ENCODE measurements at regions not wholly inside any gene's neighbourhood (a gene's known extent, or its start where the extent isn't known, plus 50 kb on each side); places are given as distances from the start of the nearest gene placed in this dataset.

- Histone ChIP-seq H3K4me3 (no peak overlapping the region), H4K20me1 (ENCODE audit: insufficient read depth, poor library complexity, severe bottlenecking) (no peaks in the 10 kb centered on the region), H3K9me3 (ENCODE audit: low read depth) (no peaks in the 10 kb centered on the region), H3K4me2 (no peak overlapping the region), H3K36me3 (replicated peaks; ENCODE audit: insufficient read depth, low read depth) (no peaks in the 10 kb centered on the region), H3K4me1 (ENCODE audit: insufficient read depth) (no peaks in the 10 kb centered on the region), H3K9me2 (replicated peaks; ENCODE audit: insufficient read depth) (no peaks in the 10 kb centered on the region), H2AFZ (no peak overlapping the region), H3K27ac (no peak overlapping the region), H3K79me2 (no peaks in the 10 kb centered on the region), H3K27me3 (no peaks in the 10 kb centered on the region)
- DNase-seq (ENCODE audit: low spot score) = no peak
- 92% methylated on average over 5 of the region's 5 CpGs for WGBS (ENCODE audit: low lambda C conversion rate, missing lambda C conversion rate)
- no peak for TF ChIP-seq EZH2phosphoT487 (IDR thresholded peaks at IDR 0.05; ENCODE audit: low read depth, severe bottlenecking, unreplicated experiment)
- TF ChIP-seq EZH2 (IDR thresholded peaks at IDR 0.05; ENCODE audit: borderline replicate concordance) = no peak
- TF ChIP-seq CTCF (IDR thresholded peaks at IDR 0.05; ENCODE audit: poor library complexity) = no peak
Observed at GRCh38 chr18:8546677-8547076, 62.6 kb upstream of the RAB12 start.

GRCh38 chr18:8548186-8548585, 61.1 kb upstream of the RAB12 start:
- Histone ChIP-seq H3K4me2 (no peak overlapping the region), H3K9me3 (ENCODE audit: low read depth) (no peaks in the 10 kb centered on the region), H3K9me2 (replicated peaks; ENCODE audit: insufficient read depth) (no peaks in the 10 kb centered on the region), H3K4me1 (ENCODE audit: insufficient read depth) (no peaks in the 10 kb centered on the region), H4K20me1 (ENCODE audit: insufficient read depth, poor library complexity, severe bottlenecking) (no peaks in the 10 kb centered on the region), H3K79me2 (no peaks in the 10 kb centered on the region), H3K27me3 (no peaks in the 10 kb centered on the region), H3K27ac (no peak overlapping the region), H3K36me3 (replicated peaks; ENCODE audit: insufficient read depth, low read depth) (no peaks in the 10 kb centered on the region), H2AFZ (no peak overlapping the region), H3K4me3 (no peak overlapping the region)
- 82% methylated on average over 8 of the region's 8 CpGs for WGBS (ENCODE audit: low lambda C conversion rate, missing lambda C conversion rate)
- TF ChIP-seq EZH2 (IDR thresholded peaks at IDR 0.05; ENCODE audit: borderline replicate concordance) (no peak), CTCF (IDR thresholded peaks at IDR 0.05; ENCODE audit: poor library complexity) (no peak), EZH2phosphoT487 (IDR thresholded peaks at IDR 0.05; ENCODE audit: low read depth, severe bottlenecking, unreplicated experiment) (no peak)
- DNase-seq (ENCODE audit: low spot score) = no peak

GRCh38 chr18:8549254-8549757, 59.9 kb upstream of the RAB12 start:
- Histone ChIP-seq H3K27me3 (no peaks in the 10 kb centered on the region), H2AFZ (no peak overlapping the region), H3K36me3 (replicated peaks; ENCODE audit: insufficient read depth, low read depth) (no peaks in the 10 kb centered on the region), H3K79me2 (no peaks in the 10 kb centered on the region), H3K4me1 (ENCODE audit: insufficient read depth) (no peaks in the 10 kb centered on the region), H3K27ac (no peak overlapping the region), H3K9me2 (replicated peaks; ENCODE audit: insufficient read depth) (no peaks in the 10 kb centered on the region), H3K9me3 (ENCODE audit: low read depth) (no peaks in the 10 kb centered on the region), H3K4me2 (no peak overlapping the region), H4K20me1 (ENCODE audit: insufficient read depth, poor library complexity, severe bottlenecking) (no peaks in the 10 kb centered on the region), H3K4me3 (no peak overlapping the region)
- DNase-seq (ENCODE audit: low spot score) = no peak
- TF ChIP-seq EZH2phosphoT487 (IDR thresholded peaks at IDR 0.05; ENCODE audit: low read depth, severe bottlenecking, unreplicated experiment) (no peak), EZH2 (IDR thresholded peaks at IDR 0.05; ENCODE audit: borderline replicate concordance) (no peak), CTCF (IDR thresholded peaks at IDR 0.05; ENCODE audit: poor library complexity) (no peak)
- 77% methylated on average over 6 of the region's 6 CpGs for WGBS (ENCODE audit: low lambda C conversion rate, missing lambda C conversion rate)

GRCh38 chr18:8552151-8552550, 57.1 kb upstream of the RAB12 start:
- Histone ChIP-seq H3K9me3 (ENCODE audit: low read depth) (no peaks in the 10 kb centered on the region), H3K36me3 (replicated peaks; ENCODE audit: insufficient read depth, low read depth) (no peaks in the 10 kb centered on the region), H3K4me3 (no peak overlapping the region), H3K4me2 (no peak overlapping the region), H3K4me1 (ENCODE audit: insufficient read depth) (no peaks in the 10 kb centered on the region), H4K20me1 (ENCODE audit: insufficient read depth, poor library complexity, severe bottlenecking) (no peaks in the 10 kb centered on the region), H3K9me2 (replicated peaks; ENCODE audit: insufficient read depth) (no peaks in the 10 kb centered on the region), H3K27ac (no peak overlapping the region), H3K27me3 (no peaks in the 10 kb centered on the region), H2AFZ (no peak overlapping the region), H3K79me2 (no peaks in the 10 kb centered on the region)
- WGBS (ENCODE audit: low lambda C conversion rate, missing lambda C conversion rate) = 54% methylated on average over 4 of the region's 4 CpGs
- no peak for DNase-seq (ENCODE audit: low spot score)
- no peak for TF ChIP-seq EZH2 (IDR thresholded peaks at IDR 0.05; ENCODE audit: borderline replicate concordance)
- TF ChIP-seq EZH2phosphoT487 (IDR thresholded peaks at IDR 0.05; ENCODE audit: low read depth, severe bottlenecking, unreplicated experiment) = no peak
- TF ChIP-seq CTCF (IDR thresholded peaks at IDR 0.05; ENCODE audit: poor library complexity) = no peak
